ENCODE measurements at regions not wholly inside any gene's neighbourhood (a gene's known extent, or its start where the extent isn't known, plus 50 kb on each side); places are given as distances from the start of the nearest gene placed in this dataset.

- DNase-seq (ENCODE audit: extremely low read depth, low read depth), result no peak
- no peak for TF ChIP-seq CTCF (IDR thresholded peaks at IDR 0.05; ENCODE audit: low read depth, low read length)
Measured at GRCh38 chr6:2465336-2465735, 219.9 kb upstream of the GMDS start.

GRCh38 chr6:2464641-2465040 lies 219.2 kb upstream of the GMDS start:
- no peak for DNase-seq (ENCODE audit: extremely low read depth, low read depth)
- TF ChIP-seq CTCF (IDR thresholded peaks at IDR 0.05; ENCODE audit: low read depth, low read length), result no peak

GRCh38 chr6:2462831-2463230 lies 217.4 kb upstream of the GMDS start:
- no peak for TF ChIP-seq CTCF (IDR thresholded peaks at IDR 0.05; ENCODE audit: low read depth, low read length)
- DNase-seq (ENCODE audit: extremely low read depth, low read depth), result no peak

GRCh38 chr6:2460216-2460745 lies 214.9 kb upstream of the GMDS start:
- TF ChIP-seq CTCF (IDR thresholded peaks at IDR 0.05; ENCODE audit: low read depth, low read length), result no peak
- no peak for DNase-seq (ENCODE audit: extremely low read depth, low read depth)

- no peak for TF ChIP-seq CTCF (IDR thresholded peaks at IDR 0.05; ENCODE audit: low read depth, low read length)
- peak; percentile 49 for DNase-seq (ENCODE audit: extremely low read depth, low read depth)
Measured at GRCh38 chr6:2454180-2454579, 208.8 kb upstream of the GMDS start.

GRCh38 chr6:2450546-2450945 lies 205.1 kb upstream of the GMDS start:
- DNase-seq (ENCODE audit: extremely low read depth, low read depth), result no peak

GRCh38 chr6:2449572-2449940 lies 204.2 kb upstream of the GMDS start:
- no peak for DNase-seq (ENCODE audit: extremely low read depth, low read depth)
- TF ChIP-seq CTCF (IDR thresholded peaks at IDR 0.05; ENCODE audit: low read depth, low read length), result no peak

More at GRCh38 chr6:2450546-2450945, 205.1 kb upstream of the GMDS start:
- TF ChIP-seq CTCF (IDR thresholded peaks at IDR 0.05; ENCODE audit: low read depth, low read length), result no peak

Measured in AG09319 (cell line).